H9 (cell line): ENCODE measurements at regions not wholly inside any gene's neighbourhood (a gene's known extent, or its start where the extent isn't known, plus 50 kb on each side); places are given as distances from the start of the nearest gene placed in this dataset.

ENCODE experiments used
- DNase-seq: peaks from one replicate; pipeline ENCODE4 v3.0.0-alpha.2; 2017
- H2AFZ ChIP-seq: one replicate; pipeline ENCODE4 v1.6.1; 2013; ENCODE audit warnings: mild to moderate bottlenecking, low read length, control low read depth, moderate library complexity
- H2AK5ac ChIP-seq: 2 replicates; pipeline ENCODE4 v1.6.1; 2013; ENCODE audit warnings: low read length, control low read depth, mixed read lengths; ENCODE audit not compliant: insufficient read length
- H2BK120ac ChIP-seq: one replicate; pipeline ENCODE4 v1.6.1; 2013; ENCODE audit warnings: low read depth, mild to moderate bottlenecking, low read length, control low read depth, inconsistent platforms; ENCODE audit not compliant: poor library complexity, severe bottlenecking
- H2BK12ac ChIP-seq: 2 replicates; pipeline ENCODE4 v1.6.1; 2013; ENCODE audit warnings: low read length, control low read depth, mixed read lengths, low read depth; ENCODE audit not compliant: insufficient read length
- H2BK15ac ChIP-seq: 2 replicates; pipeline ENCODE4 v1.6.1; 2013; ENCODE audit warnings: low read depth, low read length, control low read depth
- H2BK20ac ChIP-seq: one replicate; pipeline ENCODE4 v1.6.1; 2013; ENCODE audit warnings: low read depth, mild to moderate bottlenecking, low read length, control low read depth, inconsistent platforms; ENCODE audit not compliant: poor library complexity, severe bottlenecking
- H2BK5ac ChIP-seq: 2 replicates; pipeline ENCODE4 v1.6.1; 2013; ENCODE audit warnings: low read length, control low read depth, mixed read lengths; ENCODE audit not compliant: insufficient read length
- H3K14ac ChIP-seq: 2 replicates; pipeline ENCODE4 v1.6.1; 2013; ENCODE audit warnings: low read length, control low read depth; ENCODE audit not compliant: insufficient read depth
- H3K18ac ChIP-seq: 2 replicates; pipeline ENCODE4 v1.6.1; 2013; ENCODE audit warnings: low read depth, mild to moderate bottlenecking, mixed read lengths, low read length, control low read depth; ENCODE audit not compliant: insufficient read length
- H3K23ac ChIP-seq: 2 replicates; pipeline ENCODE4 v1.6.1; 2013; ENCODE audit warnings: low read length, control low read depth, mixed read lengths, low read depth; ENCODE audit not compliant: insufficient read length
- H3K23me2 ChIP-seq: 2 replicates; pipeline ENCODE4 v1.6.1; 2013; ENCODE audit warnings: low read depth, mild to moderate bottlenecking, mixed read lengths, low read length, control low read depth; ENCODE audit not compliant: insufficient read length, poor library complexity, severe bottlenecking
- H3K27ac ChIP-seq: 2 replicates; pipeline ENCODE4 v1.5.1; 2013; ENCODE audit warnings: low read length, control low read depth, mixed read lengths, low read depth; ENCODE audit not compliant: insufficient read length
- H3K27me3 ChIP-seq: 2 replicates; pipeline ENCODE4 v1.6.1; 2013; ENCODE audit warnings: low read length, control low read depth, inconsistent platforms; ENCODE audit not compliant: insufficient read depth
- H3K4ac ChIP-seq: 2 replicates; pipeline ENCODE4 v1.6.1; 2013; ENCODE audit warnings: low read depth, mild to moderate bottlenecking, control low read depth, inconsistent platforms, low read length, moderate library complexity
- H3K4me1 ChIP-seq: 2 replicates; pipeline ENCODE4 v1.6.1; 2013; ENCODE audit warnings: low read length, control low read depth, inconsistent platforms; ENCODE audit not compliant: insufficient read depth
- H3K4me2 ChIP-seq: 2 replicates; pipeline ENCODE4 v1.6.1; 2013; ENCODE audit warnings: low read length, control low read depth, mixed read lengths; ENCODE audit not compliant: insufficient read length, insufficient read depth
- H3K56ac ChIP-seq: 2 replicates; pipeline ENCODE4 v1.6.1; 2013; ENCODE audit warnings: low read depth, mild to moderate bottlenecking, mixed read lengths, low read length, control low read depth; ENCODE audit not compliant: insufficient read length
- H3K79me1 ChIP-seq: 2 replicates; pipeline ENCODE4 v1.6.1; 2013; ENCODE audit warnings: low read depth, mild to moderate bottlenecking, moderate library complexity, low read length, control low read depth, inconsistent platforms; ENCODE audit not compliant: insufficient read depth, poor library complexity, severe bottlenecking
- H3K79me2 ChIP-seq: 2 replicates; pipeline ENCODE4 v1.6.1; 2013; ENCODE audit warnings: low read length, control low read depth, inconsistent platforms; ENCODE audit not compliant: insufficient read depth
- H3K9ac ChIP-seq: 2 replicates; pipeline ENCODE4 v1.6.1; 2013; ENCODE audit warnings: low read length, control low read depth, mixed read lengths; ENCODE audit not compliant: insufficient read length; ENCODE audit errors: extremely low read depth
- H3K9me3 ChIP-seq: one replicate; pipeline ENCODE4 v1.6.1; 2013; ENCODE audit warnings: low read depth, low read length, inconsistent platforms; ENCODE audit not compliant: control insufficient read depth
- H3T11ph ChIP-seq: one replicate; pipeline ENCODE4 v1.6.1; 2013; ENCODE audit warnings: mild to moderate bottlenecking, low read length, control low read depth, inconsistent platforms
- H4K20me1 ChIP-seq: one replicate; pipeline ENCODE4 v1.6.1; 2013; ENCODE audit not compliant: control insufficient read depth, insufficient read length, insufficient read depth
- H4K5ac ChIP-seq: 2 replicates; pipeline ENCODE4 v1.6.1; 2013; ENCODE audit warnings: low read depth, mild to moderate bottlenecking, mixed read lengths, low read length, control low read depth; ENCODE audit not compliant: insufficient read length
- H4K8ac ChIP-seq: replicated peaks from 2 replicates; pipeline ENCODE4 v1.6.1; 2013; ENCODE audit warnings: low read length, control low read depth, mixed read lengths, low read depth; ENCODE audit not compliant: insufficient read length
- H4K91ac ChIP-seq: 2 replicates; pipeline ENCODE4 v1.6.1; 2013; ENCODE audit warnings: low read depth, mild to moderate bottlenecking, moderate library complexity, mixed read lengths, low read length, control low read depth; ENCODE audit not compliant: insufficient read length
- H3K27ac Mint-ChIP-seq, 3 experiments: 2 replicates in 2 of 3; 3 replicates in 1 of 3; pipeline ENCODE4 v1.8.0; 2020 to 2021; ENCODE audit warnings: mixed read lengths in 3 of 3, mild to moderate bottlenecking in 1 of 3, moderate library complexity in 1 of 3
- H3K27me3 Mint-ChIP-seq: 2 replicates; pipeline ENCODE4 v1.8.0; 2021; ENCODE audit warnings: low read depth, mild to moderate bottlenecking, moderate library complexity, mixed read lengths
- H3K36me3 Mint-ChIP-seq, 3 experiments: 2 replicates in 2 of 3; 3 replicates in 1 of 3; pipeline ENCODE4 v1.8.0; 2020 to 2021; ENCODE audit warnings: low read depth in 3 of 3, mixed read lengths in 3 of 3; ENCODE audit not compliant: insufficient read depth in 1 of 3
- H3K4me1 Mint-ChIP-seq, 2 experiments: 2 replicates each; pipeline ENCODE4 v1.8.0; 2020; ENCODE audit warnings: mixed read lengths in 2 of 2
- H3K4me3 Mint-ChIP-seq, 2 experiments: 2 replicates in 1 of 2; 3 replicates in 1 of 2; pipeline ENCODE4 v1.8.0; 2020 to 2021; ENCODE audit warnings: mild to moderate bottlenecking in 2 of 2, mixed read lengths in 2 of 2, moderate library complexity in 1 of 2
- H3K9me3 Mint-ChIP-seq, 2 experiments: 2 replicates in 1 of 2; 3 replicates in 1 of 2; pipeline ENCODE4 v1.8.0; 2020; ENCODE audit warnings: mild to moderate bottlenecking in 2 of 2, mixed read lengths in 2 of 2, moderate library complexity in 1 of 2
- WGBS: extraction: QIAGEN DNeasy Blood & Tissue Kit; methylation state at CpG from one replicate; pipeline ENCODE4 v1.1.7; 2013; ENCODE audit warnings: missing lambda C conversion rate, low lambda C conversion rate, mixed read lengths; ENCODE audit not compliant: insufficient read length; ENCODE audit errors: extremely low coverage; 5-methylcytosine and 5-hydroxymethylcytosine counted together
- TF ChIP-seq, protein P1 (sequence below): fragments of 200-600 bp; sonication (generic); conservative IDR thresholded peaks from 3 replicates; pipeline ENCODE4 v1.8.0; 2021; ENCODE audit warnings: antibody characterized with exemption, mild to moderate bottlenecking

DNA sequence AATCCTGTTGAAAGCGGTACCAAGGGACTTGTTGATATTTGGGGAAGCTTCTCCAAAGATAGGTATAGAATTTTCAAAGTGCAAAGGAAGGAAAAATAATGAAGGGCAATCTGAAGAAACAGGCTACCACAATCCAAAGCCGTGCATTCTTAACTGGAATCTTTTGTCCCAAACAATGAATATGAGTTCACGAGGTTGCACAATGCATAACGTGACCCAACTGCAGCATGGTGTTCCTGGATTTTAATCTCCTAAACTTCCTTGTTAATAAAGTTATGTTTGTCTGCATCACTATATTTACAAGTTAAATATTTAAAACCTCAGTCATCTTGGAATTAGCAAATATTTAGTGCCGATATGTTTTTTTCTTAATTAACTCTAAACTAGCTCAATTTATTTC lies 203.7 kb downstream of the WDR11 start:
- Mint-ChIP-seq H3K36me3 (no peaks in the 10 kb centered on the region), H3K4me1 (no peaks in the 10 kb centered on the region), H3K9me3 (peaks cover 3% of the 10 kb centered on the region in 2 experiments; a peak in 4 of 5 replicates), H3K27ac (no peak overlapping the region), H3K27me3 (no peaks in the 10 kb centered on the region; the same call in 1 of the 2 replicates), H3K4me3 (no peak overlapping the region)
- Histone ChIP-seq H3K23ac (no peak overlapping the region), H3K9me3 (no peaks in the 10 kb centered on the region), H3K27ac (no peak overlapping the region), H2BK120ac (no peak overlapping the region), H3K14ac (no peak overlapping the region), H3K4ac (no peak overlapping the region), H4K20me1 (no peaks in the 10 kb centered on the region), H3K4me1 (no peaks in the 10 kb centered on the region), H3K56ac (no peak overlapping the region), H2BK5ac (no peak overlapping the region), H3K27me3 (no peaks in the 10 kb centered on the region), H3T11ph (no peak overlapping the region), H3K4me2 (no peak overlapping the region), H2BK15ac (no peak overlapping the region), H2AFZ (no peak overlapping the region), H4K91ac (no peak overlapping the region), H4K5ac (no peak overlapping the region), H3K18ac (no peak overlapping the region), H2BK12ac (no peak overlapping the region), H2AK5ac (no peak overlapping the region), H3K79me2 (no peaks in the 10 kb centered on the region), H2BK20ac (no peak overlapping the region), H4K8ac (no peak overlapping the region), H3K79me1 (no peaks in the 10 kb centered on the region), H3K9ac (no peak overlapping the region), H3K23me2 (no peaks in the 10 kb centered on the region)
- WGBS = no CpG with 5 or more reads among the region's 5 CpGs
- DNase-seq = no peak
- TF ChIP-seq, protein P1, sequence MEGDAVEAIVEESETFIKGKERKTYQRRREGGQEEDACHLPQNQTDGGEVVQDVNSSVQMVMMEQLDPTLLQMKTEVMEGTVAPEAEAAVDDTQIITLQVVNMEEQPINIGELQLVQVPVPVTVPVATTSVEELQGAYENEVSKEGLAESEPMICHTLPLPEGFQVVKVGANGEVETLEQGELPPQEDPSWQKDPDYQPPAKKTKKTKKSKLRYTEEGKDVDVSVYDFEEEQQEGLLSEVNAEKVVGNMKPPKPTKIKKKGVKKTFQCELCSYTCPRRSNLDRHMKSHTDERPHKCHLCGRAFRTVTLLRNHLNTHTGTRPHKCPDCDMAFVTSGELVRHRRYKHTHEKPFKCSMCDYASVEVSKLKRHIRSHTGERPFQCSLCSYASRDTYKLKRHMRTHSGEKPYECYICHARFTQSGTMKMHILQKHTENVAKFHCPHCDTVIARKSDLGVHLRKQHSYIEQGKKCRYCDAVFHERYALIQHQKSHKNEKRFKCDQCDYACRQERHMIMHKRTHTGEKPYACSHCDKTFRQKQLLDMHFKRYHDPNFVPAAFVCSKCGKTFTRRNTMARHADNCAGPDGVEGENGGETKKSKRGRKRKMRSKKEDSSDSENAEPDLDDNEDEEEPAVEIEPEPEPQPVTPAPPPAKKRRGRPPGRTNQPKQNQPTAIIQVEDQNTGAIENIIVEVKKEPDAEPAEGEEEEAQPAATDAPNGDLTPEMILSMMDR = no peak
